ENCODE measurements at regions not wholly inside any gene's neighbourhood (a gene's known extent, or its start where the extent isn't known, plus 50 kb on each side); places are given as distances from the start of the nearest gene placed in this dataset.

GRCh38 chr17:72423286-72423589 is 302.4 kb downstream of the SOX9 start:
- no peak for TF ChIP-seq REST (IDR thresholded peaks at IDR 0.05; ENCODE audit: insufficient read depth in 1 of 2, low read depth in 2 of 2, low read length in 2 of 2)

GRCh38 chr17:72423718-72424117 is 302.9 kb downstream of the SOX9 start:
- no peak for TF ChIP-seq FOXP2 (optimal IDR thresholded peaks at IDR 0.05; ENCODE audit: borderline replicate concordance, extremely low read depth, extremely low read length, insufficient read depth)
- no peak for TF ChIP-seq TAF1 (IDR thresholded peaks at IDR 0.05; ENCODE audit: borderline replicate concordance, insufficient read depth, low read length)
- TF ChIP-seq POLR2AphosphoS5 (IDR thresholded peaks at IDR 0.05; ENCODE audit: low read depth, low read length): no peak
- no peak for TF ChIP-seq SIN3A (IDR thresholded peaks at IDR 0.05; ENCODE audit: borderline replicate concordance, insufficient read depth, low read length)
- TF ChIP-seq REST (IDR thresholded peaks at IDR 0.05; ENCODE audit: insufficient read depth in 1 of 2, low read depth in 2 of 2, low read length in 2 of 2): no peak

- TF ChIP-seq FOXP2 (optimal IDR thresholded peaks at IDR 0.05; ENCODE audit: borderline replicate concordance, extremely low read depth, extremely low read length, insufficient read depth) (no peak), TAF1 (IDR thresholded peaks at IDR 0.05; ENCODE audit: borderline replicate concordance, insufficient read depth, low read length) (no peak), SIN3A (IDR thresholded peaks at IDR 0.05; ENCODE audit: borderline replicate concordance, insufficient read depth, low read length) (no peak)
These were observed 303.8 kb downstream of the SOX9 start for GRCh38 chr17:72424505-72425117.

- TF ChIP-seq REST (IDR thresholded peaks at IDR 0.05; ENCODE audit: insufficient read depth in 1 of 2, low read depth in 2 of 2, low read length in 2 of 2) (no peak), FOXP2 (optimal IDR thresholded peaks at IDR 0.05; ENCODE audit: borderline replicate concordance, extremely low read depth, extremely low read length, insufficient read depth) (no peak), SIN3A (IDR thresholded peaks at IDR 0.05; ENCODE audit: borderline replicate concordance, insufficient read depth, low read length) (no peak), POLR2AphosphoS5 (IDR thresholded peaks at IDR 0.05; ENCODE audit: low read depth, low read length) (no peak), TAF1 (IDR thresholded peaks at IDR 0.05; ENCODE audit: borderline replicate concordance, insufficient read depth, low read length) (no peak)
These were observed 304.4 kb downstream of the SOX9 start for GRCh38 chr17:72425133-72425793.

GRCh38 chr17:72425794-72426168 is 305.0 kb downstream of the SOX9 start:
- TF ChIP-seq FOXP2 (optimal IDR thresholded peaks at IDR 0.05; ENCODE audit: borderline replicate concordance, extremely low read depth, extremely low read length, insufficient read depth) (no peak), TAF1 (IDR thresholded peaks at IDR 0.05; ENCODE audit: borderline replicate concordance, insufficient read depth, low read length) (no peak), REST (IDR thresholded peaks at IDR 0.05; ENCODE audit: insufficient read depth in 1 of 2, low read depth in 2 of 2, low read length in 2 of 2) (no peak), POLR2AphosphoS5 (IDR thresholded peaks at IDR 0.05; ENCODE audit: low read depth, low read length) (no peak), SIN3A (IDR thresholded peaks at IDR 0.05; ENCODE audit: borderline replicate concordance, insufficient read depth, low read length) (no peak)

All from PFSK-1 (cell line).